Vagina (tissue), 2 donors: ENCODE measurements at regions not wholly inside any gene's neighbourhood (a gene's known extent, or its start where the extent isn't known, plus 50 kb on each side); places are given as distances from the start of the nearest gene placed in this dataset.

Experiments
- POLR2A ChIP-seq, 2 donors: fragments of 450-650 bp; IDR thresholded peaks; one replicate each; pipeline ENCODE4 v1.6.1; 2017; ENCODE audit warnings: antibody characterized with exemption in 2 of 2, mild to moderate bottlenecking in 2 of 2, moderate library complexity in 2 of 2
- POLR2AphosphoS5 ChIP-seq, 2 donors: sonication (generic); formaldehyde crosslinking; IDR thresholded peaks; one replicate each; pipeline ENCODE4 v1.9.0; 2017; ENCODE audit warnings: antibody characterized with exemption in 2 of 2, mild to moderate bottlenecking in 2 of 2, low read depth in 1 of 2; ENCODE audit not compliant: insufficient read depth in 1 of 2
- TF ChIP-seq, protein P1 (sequence below), 3 experiments: fragments of 450-650 bp in 2 of 3; fragments of 200-600 bp in 1 of 3; sonication (generic) in 1 of 3; IDR thresholded peaks; one replicate each; pipeline ENCODE4 v1.5.1; 2017 to 2019; ENCODE audit warnings: antibody characterized with exemption in 3 of 3, mild to moderate bottlenecking in 2 of 3, moderate library complexity in 2 of 3

DNA sequence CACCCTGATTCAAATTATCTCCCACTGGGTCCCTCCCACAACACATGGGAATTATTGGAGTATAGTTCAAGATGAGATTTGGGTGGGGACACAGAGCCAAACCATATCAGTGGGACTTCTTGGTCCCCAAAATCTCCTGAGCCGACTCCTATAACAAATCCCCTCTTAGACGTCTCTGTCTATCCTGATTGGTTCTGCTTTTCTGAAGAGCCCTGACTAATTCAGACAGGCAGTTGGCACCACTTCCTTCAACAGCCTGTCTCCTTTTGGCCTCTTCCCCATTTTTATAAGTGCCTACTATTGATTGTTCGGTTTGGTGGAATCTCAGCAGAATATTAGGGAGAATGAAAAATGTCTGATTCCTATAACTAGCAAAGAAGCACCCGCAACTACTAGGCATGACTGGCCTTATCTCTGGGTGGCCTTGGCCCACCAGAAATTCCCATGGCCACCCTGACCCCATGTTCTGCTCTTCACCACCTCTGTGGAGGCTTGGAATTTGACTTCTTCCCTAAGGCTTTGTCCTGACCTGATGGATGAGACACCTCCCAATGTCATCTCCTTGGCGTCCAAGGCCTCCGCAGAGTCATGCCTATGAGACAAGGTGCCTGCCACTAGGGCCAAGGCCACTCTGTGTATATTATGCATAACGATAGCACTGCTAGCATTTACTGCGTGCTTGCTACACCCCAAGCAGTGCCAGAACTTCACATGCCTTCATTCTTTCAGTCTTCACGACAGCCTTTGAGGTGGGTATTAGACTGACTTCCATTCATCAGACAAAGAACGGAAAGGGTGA lies 218.9 kb upstream of the COPS8 start:
- TF ChIP-seq, protein P1, sequence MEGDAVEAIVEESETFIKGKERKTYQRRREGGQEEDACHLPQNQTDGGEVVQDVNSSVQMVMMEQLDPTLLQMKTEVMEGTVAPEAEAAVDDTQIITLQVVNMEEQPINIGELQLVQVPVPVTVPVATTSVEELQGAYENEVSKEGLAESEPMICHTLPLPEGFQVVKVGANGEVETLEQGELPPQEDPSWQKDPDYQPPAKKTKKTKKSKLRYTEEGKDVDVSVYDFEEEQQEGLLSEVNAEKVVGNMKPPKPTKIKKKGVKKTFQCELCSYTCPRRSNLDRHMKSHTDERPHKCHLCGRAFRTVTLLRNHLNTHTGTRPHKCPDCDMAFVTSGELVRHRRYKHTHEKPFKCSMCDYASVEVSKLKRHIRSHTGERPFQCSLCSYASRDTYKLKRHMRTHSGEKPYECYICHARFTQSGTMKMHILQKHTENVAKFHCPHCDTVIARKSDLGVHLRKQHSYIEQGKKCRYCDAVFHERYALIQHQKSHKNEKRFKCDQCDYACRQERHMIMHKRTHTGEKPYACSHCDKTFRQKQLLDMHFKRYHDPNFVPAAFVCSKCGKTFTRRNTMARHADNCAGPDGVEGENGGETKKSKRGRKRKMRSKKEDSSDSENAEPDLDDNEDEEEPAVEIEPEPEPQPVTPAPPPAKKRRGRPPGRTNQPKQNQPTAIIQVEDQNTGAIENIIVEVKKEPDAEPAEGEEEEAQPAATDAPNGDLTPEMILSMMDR (IDR thresholded peaks at IDR 0.05): no peak
- TF ChIP-seq POLR2A (IDR thresholded peaks at IDR 0.05): no peak
- no peak for TF ChIP-seq POLR2AphosphoS5 (IDR thresholded peaks at IDR 0.05; ENCODE audit: insufficient read depth in 1 of 2, low read depth in 1 of 2)
